ENCODE measurements at regions not wholly inside any gene's neighbourhood (a gene's known extent, or its start where the extent isn't known, plus 50 kb on each side); places are given as distances from the start of the nearest gene placed in this dataset.

DNA sequence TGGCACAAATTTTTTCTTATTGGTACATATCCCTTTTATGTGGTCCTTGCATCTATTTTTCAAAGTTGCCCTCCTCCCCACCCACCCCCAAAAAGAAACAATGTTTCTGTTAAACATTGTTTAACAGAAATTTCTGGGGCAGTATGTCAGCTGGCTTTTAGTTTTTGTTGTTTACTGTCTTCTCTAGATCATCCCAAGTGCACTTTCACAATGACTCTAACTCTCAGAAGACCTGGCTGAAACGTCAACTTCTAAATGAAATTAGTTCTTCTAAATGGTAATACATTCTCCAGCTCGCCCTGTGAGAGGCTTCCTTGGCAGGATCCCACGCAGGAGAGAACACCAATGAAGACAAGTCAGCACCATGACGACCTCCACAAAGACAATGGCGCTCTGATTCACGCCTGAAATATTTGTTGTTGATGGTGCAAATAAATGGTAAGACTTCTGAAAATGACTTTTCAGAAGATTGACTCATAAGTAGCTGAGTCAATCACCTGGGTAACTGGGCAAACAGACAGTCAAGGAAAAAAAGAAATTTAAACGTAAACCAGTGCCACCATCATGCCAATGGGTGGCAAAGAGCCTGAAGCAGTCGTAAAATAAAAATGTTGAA, 293.7 kb downstream of the FZD1 start (continued):
- no peak for TF ChIP-seq RAD21 (IDR thresholded peaks at IDR 0.05; ENCODE audit: low read depth)
- no peak for TF ChIP-seq POLR2A (IDR thresholded peaks at IDR 0.05; ENCODE audit: borderline replicate concordance, extremely low read depth, insufficient read depth, insufficient read length)
- TF ChIP-seq ZFX (IDR thresholded peaks at IDR 0.05): no peak
- TF ChIP-seq CEBPB (IDR thresholded peaks at IDR 0.05; ENCODE audit: low read depth): peak; percentile 78

DNA sequence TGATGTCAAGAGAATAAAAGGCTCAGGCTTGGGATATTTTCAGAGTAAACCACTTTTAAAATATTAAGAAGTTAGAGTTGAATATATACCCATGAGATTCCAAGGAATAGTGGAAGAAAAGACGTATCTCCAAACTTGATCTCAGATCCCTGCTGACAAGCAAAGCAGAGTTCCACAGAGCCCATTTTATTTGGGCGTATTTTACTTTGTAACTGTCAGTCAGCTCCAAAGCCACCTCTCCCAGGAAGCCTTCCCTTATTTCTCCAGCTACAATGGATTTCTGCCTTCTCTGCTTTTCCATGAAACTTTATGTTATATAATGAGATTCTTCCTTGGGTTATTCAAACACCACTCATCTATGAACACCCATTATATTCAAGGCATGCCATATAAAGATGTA, 295.7 kb downstream of the FZD1 start:
- Histone ChIP-seq H3K9ac (ENCODE audit: low read length) (no peak overlapping the region), H3K27ac (ENCODE audit: low read depth, low read length) (no peak overlapping the region), H3K27me3 (ENCODE audit: insufficient read depth, low read length) (peaks cover 10% of the 10 kb centered on the region; the same call in 1 of the 2 replicates), H4K20me1 (ENCODE audit: insufficient read depth) (no peaks in the 10 kb centered on the region), H2AFZ (ENCODE audit: low read depth, low read length, poor library complexity, severe bottlenecking) (no peak overlapping the region), H3K4me1 (ENCODE audit: control insufficient read depth in 1 of 2, insufficient read depth in 2 of 2, low read length in 2 of 2) (peaks cover 0 to 13% of the 10 kb centered on the region in 2 experiments; a peak in 2 of 4 replicates), H3K9me2 (ENCODE audit: insufficient read depth) (no peaks in the 10 kb centered on the region), H3K79me2 (ENCODE audit: insufficient read depth, low read length) (no peaks in the 10 kb centered on the region), H3K4me2 (ENCODE audit: low read length) (no peak overlapping the region), H3K4me3 (replicated peaks in 1 of 2; ENCODE audit: low read depth in 1 of 2, low read length in 2 of 2) (no peak overlapping the region), H3K36me3 (ENCODE audit: control insufficient read depth in 1 of 2, insufficient read depth in 2 of 2, low read length in 2 of 2) (no peaks in the 10 kb centered on the region), H3K9me3 (ENCODE audit: control insufficient read depth in 1 of 2, insufficient read depth in 1 of 2, low read depth in 1 of 2, low read length in 2 of 2) (no peaks in the 10 kb centered on the region)
- TF ChIP-seq POLR2A (IDR thresholded peaks at IDR 0.05; ENCODE audit: borderline replicate concordance, extremely low read depth, insufficient read depth, insufficient read length): no peak
- TF ChIP-seq ELF1 (IDR thresholded peaks at IDR 0.05; ENCODE audit: borderline replicate concordance, low read depth): no peak
- no peak for TF ChIP-seq RAD21 (IDR thresholded peaks at IDR 0.05; ENCODE audit: low read depth)
- TF ChIP-seq CBX3 (IDR thresholded peaks at IDR 0.05; ENCODE audit: low read depth): no peak
- TF ChIP-seq TCF7L2 (IDR thresholded peaks at IDR 0.05; ENCODE audit: borderline replicate concordance, extremely low read depth, insufficient read depth, insufficient read length): no peak
- TF ChIP-seq ZNF274 (IDR thresholded peaks at IDR 0.05; ENCODE audit: low read depth, low read length): no peak
- TF ChIP-seq SRF (IDR thresholded peaks at IDR 0.05; ENCODE audit: low read depth): no peak
- TF ChIP-seq, protein P1, sequence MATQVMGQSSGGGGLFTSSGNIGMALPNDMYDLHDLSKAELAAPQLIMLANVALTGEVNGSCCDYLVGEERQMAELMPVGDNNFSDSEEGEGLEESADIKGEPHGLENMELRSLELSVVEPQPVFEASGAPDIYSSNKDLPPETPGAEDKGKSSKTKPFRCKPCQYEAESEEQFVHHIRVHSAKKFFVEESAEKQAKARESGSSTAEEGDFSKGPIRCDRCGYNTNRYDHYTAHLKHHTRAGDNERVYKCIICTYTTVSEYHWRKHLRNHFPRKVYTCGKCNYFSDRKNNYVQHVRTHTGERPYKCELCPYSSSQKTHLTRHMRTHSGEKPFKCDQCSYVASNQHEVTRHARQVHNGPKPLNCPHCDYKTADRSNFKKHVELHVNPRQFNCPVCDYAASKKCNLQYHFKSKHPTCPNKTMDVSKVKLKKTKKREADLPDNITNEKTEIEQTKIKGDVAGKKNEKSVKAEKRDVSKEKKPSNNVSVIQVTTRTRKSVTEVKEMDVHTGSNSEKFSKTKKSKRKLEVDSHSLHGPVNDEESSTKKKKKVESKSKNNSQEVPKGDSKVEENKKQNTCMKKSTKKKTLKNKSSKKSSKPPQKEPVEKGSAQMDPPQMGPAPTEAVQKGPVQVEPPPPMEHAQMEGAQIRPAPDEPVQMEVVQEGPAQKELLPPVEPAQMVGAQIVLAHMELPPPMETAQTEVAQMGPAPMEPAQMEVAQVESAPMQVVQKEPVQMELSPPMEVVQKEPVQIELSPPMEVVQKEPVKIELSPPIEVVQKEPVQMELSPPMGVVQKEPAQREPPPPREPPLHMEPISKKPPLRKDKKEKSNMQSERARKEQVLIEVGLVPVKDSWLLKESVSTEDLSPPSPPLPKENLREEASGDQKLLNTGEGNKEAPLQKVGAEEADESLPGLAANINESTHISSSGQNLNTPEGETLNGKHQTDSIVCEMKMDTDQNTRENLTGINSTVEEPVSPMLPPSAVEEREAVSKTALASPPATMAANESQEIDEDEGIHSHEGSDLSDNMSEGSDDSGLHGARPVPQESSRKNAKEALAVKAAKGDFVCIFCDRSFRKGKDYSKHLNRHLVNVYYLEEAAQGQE (IDR thresholded peaks at IDR 0.05; ENCODE audit: low read depth): no peak
- TF ChIP-seq, protein P2, sequence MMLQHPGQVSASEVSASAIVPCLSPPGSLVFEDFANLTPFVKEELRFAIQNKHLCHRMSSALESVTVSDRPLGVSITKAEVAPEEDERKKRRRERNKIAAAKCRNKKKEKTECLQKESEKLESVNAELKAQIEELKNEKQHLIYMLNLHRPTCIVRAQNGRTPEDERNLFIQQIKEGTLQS (IDR thresholded peaks at IDR 0.05): no peak
- TF ChIP-seq, protein P3, sequence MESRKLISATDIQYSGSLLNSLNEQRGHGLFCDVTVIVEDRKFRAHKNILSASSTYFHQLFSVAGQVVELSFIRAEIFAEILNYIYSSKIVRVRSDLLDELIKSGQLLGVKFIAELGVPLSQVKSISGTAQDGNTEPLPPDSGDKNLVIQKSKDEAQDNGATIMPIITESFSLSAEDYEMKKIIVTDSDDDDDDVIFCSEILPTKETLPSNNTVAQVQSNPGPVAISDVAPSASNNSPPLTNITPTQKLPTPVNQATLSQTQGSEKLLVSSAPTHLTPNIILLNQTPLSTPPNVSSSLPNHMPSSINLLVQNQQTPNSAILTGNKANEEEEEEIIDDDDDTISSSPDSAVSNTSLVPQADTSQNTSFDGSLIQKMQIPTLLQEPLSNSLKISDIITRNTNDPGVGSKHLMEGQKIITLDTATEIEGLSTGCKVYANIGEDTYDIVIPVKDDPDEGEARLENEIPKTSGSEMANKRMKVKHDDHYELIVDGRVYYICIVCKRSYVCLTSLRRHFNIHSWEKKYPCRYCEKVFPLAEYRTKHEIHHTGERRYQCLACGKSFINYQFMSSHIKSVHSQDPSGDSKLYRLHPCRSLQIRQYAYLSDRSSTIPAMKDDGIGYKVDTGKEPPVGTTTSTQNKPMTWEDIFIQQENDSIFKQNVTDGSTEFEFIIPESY (IDR thresholded peaks at IDR 0.05; ENCODE audit: extremely low read depth, insufficient replicate concordance, low read length): no peak
- no peak for TF ChIP-seq POLR2AphosphoS5 (IDR thresholded peaks at IDR 0.05; ENCODE audit: low read depth, low read length)
- no peak for TF ChIP-seq SP1 (IDR thresholded peaks at IDR 0.05; ENCODE audit: low read depth)
- BruUV-seq (replicated peaks): no TSS peak
- POLR2A ChIA-PET: no interaction called here
- DNase-seq (ENCODE audit: low read depth, low spot score): no peak
- CTCF ChIA-PET: no interaction called here
- RAD21 ChIA-PET (ENCODE audit: low non-redundant PET in 1 of 2, low total read pairs in 2 of 2, uncharacterized antibody in 2 of 2, unreplicated experiment in 2 of 2): no interaction called here
- no peak for ATAC-seq
- intact Hi-C loops (cut with micrococcal nuclease): no loop called here
